ENCODE measurements at regions not wholly inside any gene's neighbourhood (a gene's known extent, or its start where the extent isn't known, plus 50 kb on each side); places are given as distances from the start of the nearest gene placed in this dataset.
"Not testable (repeated sequence)": the region's sequence is repeated elsewhere in the genome, so short reads cannot be mapped to it uniquely, and the experiment has no call there.

- not testable (repeated sequence) for TF ChIP-seq CTCF, POLR2A, POLR2AphosphoS5 (IDR thresholded peaks at IDR 0.05)
These were observed 448.3 kb upstream of the HTR1E start for GRCh38 chr6:86489042-86489441.

Data from prostate gland (tissue), 2 donors.